ENCODE measurements at regions not wholly inside any gene's neighbourhood (a gene's known extent, or its start where the extent isn't known, plus 50 kb on each side); places are given as distances from the start of the nearest gene placed in this dataset.

DNA sequence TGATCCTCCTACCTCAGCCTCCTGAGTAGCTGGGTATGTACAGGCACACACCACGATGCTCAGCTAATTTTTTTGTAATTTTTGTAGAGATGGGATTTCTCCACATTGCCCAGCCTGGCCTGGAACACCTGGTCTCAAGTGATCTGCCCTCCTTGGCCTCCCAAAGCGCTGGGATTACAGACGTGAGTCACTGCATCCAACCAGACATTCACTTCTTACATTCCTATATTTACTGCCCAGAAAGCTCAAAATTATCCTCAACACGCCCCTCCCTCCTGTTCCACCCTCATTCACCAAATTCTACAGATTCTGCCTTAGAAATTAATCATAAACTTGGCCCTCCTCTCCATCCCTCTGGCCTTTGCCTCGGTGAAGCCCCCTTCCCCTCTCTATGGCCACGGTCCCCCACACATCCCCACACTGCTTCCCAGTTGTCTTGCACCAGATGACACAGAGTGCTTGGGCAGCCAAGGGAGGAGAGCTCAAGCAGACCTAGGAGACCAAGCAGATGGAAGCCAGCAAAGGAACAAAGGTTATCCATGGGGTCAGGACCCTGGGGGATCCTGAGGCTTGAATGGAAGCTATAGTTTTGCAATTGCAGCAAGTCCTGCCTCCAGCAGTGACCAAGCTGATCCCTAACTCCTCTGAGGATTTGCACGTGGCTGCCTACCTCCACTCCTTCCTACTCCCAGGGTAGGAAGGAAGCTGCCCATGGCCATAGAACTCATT lies 213.2 kb upstream of the FOXN3 start:
- TF ChIP-seq, protein P1, sequence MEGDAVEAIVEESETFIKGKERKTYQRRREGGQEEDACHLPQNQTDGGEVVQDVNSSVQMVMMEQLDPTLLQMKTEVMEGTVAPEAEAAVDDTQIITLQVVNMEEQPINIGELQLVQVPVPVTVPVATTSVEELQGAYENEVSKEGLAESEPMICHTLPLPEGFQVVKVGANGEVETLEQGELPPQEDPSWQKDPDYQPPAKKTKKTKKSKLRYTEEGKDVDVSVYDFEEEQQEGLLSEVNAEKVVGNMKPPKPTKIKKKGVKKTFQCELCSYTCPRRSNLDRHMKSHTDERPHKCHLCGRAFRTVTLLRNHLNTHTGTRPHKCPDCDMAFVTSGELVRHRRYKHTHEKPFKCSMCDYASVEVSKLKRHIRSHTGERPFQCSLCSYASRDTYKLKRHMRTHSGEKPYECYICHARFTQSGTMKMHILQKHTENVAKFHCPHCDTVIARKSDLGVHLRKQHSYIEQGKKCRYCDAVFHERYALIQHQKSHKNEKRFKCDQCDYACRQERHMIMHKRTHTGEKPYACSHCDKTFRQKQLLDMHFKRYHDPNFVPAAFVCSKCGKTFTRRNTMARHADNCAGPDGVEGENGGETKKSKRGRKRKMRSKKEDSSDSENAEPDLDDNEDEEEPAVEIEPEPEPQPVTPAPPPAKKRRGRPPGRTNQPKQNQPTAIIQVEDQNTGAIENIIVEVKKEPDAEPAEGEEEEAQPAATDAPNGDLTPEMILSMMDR (IDR thresholded peaks at IDR 0.05; ENCODE audit: low read depth, low read length), result no peak
- no peak for TF ChIP-seq EZH2phosphoT487 (IDR thresholded peaks at IDR 0.05; ENCODE audit: low read depth)

Measured in OCI-LY3 (cell line).